Keratinocyte (primary cell): ENCODE measurements at regions not wholly inside any gene's neighbourhood (a gene's known extent, or its start where the extent isn't known, plus 50 kb on each side); places are given as distances from the start of the nearest gene placed in this dataset.
A peak's percentile ranks its signal among the peaks of the same experiment; 100 is the strongest.

Experiments used
- DNase-seq: peaks from one replicate; pipeline ENCODE4 v3.0.0-alpha.2; 2011; ENCODE audit warnings: low read depth, missing footprints, low spot score
- FAIRE-seq: peaks from 2 replicates; lab custom pipeline; 2011; peaks lifted over from hg19 to GRCh38; lab: Jason Lieb, UNC
- H2AFZ ChIP-seq: 2 replicates; pipeline ENCODE4 v1.6.0; 2012; ENCODE audit warnings: low read length, control low read depth, inconsistent platforms; ENCODE audit not compliant: control insufficient read depth
- H3K27ac ChIP-seq: 2 replicates; pipeline ENCODE4 v1.5.1; 2011; ENCODE audit warnings: low read length; ENCODE audit not compliant: control insufficient read depth, insufficient read depth
- H3K27me3 ChIP-seq: 3 replicates; pipeline ENCODE4 v1.6.0; 2011; ENCODE audit warnings: low read length; ENCODE audit not compliant: control insufficient read depth, insufficient read depth; ENCODE audit errors: extremely low read depth
- H3K36me3 ChIP-seq, 2 experiments: 2 replicates in 1 of 2; 3 replicates in 1 of 2; pipeline ENCODE4 v1.5.1; 2011; ENCODE audit warnings: low read length in 2 of 2, mild to moderate bottlenecking in 1 of 2; ENCODE audit not compliant: control insufficient read depth in 2 of 2, insufficient read depth in 2 of 2; ENCODE audit errors: extremely low read depth in 1 of 2
- H3K4me1 ChIP-seq: 3 replicates; pipeline ENCODE4 v1.5.1; 2011; ENCODE audit warnings: low read length; ENCODE audit not compliant: control insufficient read depth, insufficient read depth; ENCODE audit errors: extremely low read depth
- H3K4me2 ChIP-seq: 3 replicates; pipeline ENCODE4 v1.6.0; 2011; ENCODE audit warnings: low read depth, low read length; ENCODE audit not compliant: control insufficient read depth, insufficient read depth; ENCODE audit errors: extremely low read depth
- H3K4me3 ChIP-seq, 3 experiments: fragments of 200-600 bp in 1 of 3; sonication (generic) in 1 of 3; 2 replicates in 2 of 3; 3 replicates in 1 of 3; pipeline ENCODE4 v1.5.1; 2011 to 2016; ENCODE audit warnings: low read length in 3 of 3, mild to moderate bottlenecking in 3 of 3, control low read depth in 2 of 3, inconsistent platforms in 1 of 3, low read depth in 1 of 3, mixed read lengths in 1 of 3, mixed run types in 1 of 3, moderate library complexity in 1 of 3; ENCODE audit not compliant: control insufficient read depth in 2 of 3, insufficient read depth in 2 of 3; ENCODE audit errors: extremely low read depth in 1 of 3
- H3K79me2 ChIP-seq: 2 replicates; pipeline ENCODE4 v1.6.0; 2012; ENCODE audit warnings: low read length; ENCODE audit not compliant: control insufficient read depth, insufficient read depth
- H3K9ac ChIP-seq: 3 replicates; pipeline ENCODE4 v1.6.0; 2011; ENCODE audit warnings: low read length; ENCODE audit not compliant: control insufficient read depth, insufficient read depth; ENCODE audit errors: extremely low read depth
- H3K9me1 ChIP-seq: 3 replicates; pipeline ENCODE4 v1.6.0; 2011; ENCODE audit warnings: low read length; ENCODE audit not compliant: control insufficient read depth, insufficient read depth; ENCODE audit errors: extremely low read depth
- H3K9me3 ChIP-seq: 2 replicates; pipeline ENCODE4 v1.5.1; 2012; ENCODE audit warnings: low read depth, low read length; ENCODE audit not compliant: control insufficient read depth
- H4K20me1 ChIP-seq: 3 replicates; pipeline ENCODE4 v1.6.0; 2011; ENCODE audit warnings: low read length; ENCODE audit not compliant: control insufficient read depth, insufficient read depth; ENCODE audit errors: extremely low read depth
- EZH2 ChIP-seq: IDR thresholded peaks from one replicate; pipeline ENCODE4 v1.6.1; 2012; ENCODE audit warnings: inconsistent platforms, mild to moderate bottlenecking, low read length, moderate library complexity
- dilution Hi-C: fragments of 300-500 bp; cut with MboI; formaldehyde crosslinking; loops from one replicate; pipeline ENCODE4 v1.7.0; 2020; ENCODE audit warnings: low sequenced_read_pairs; ENCODE audit not compliant: extremely low pct_ligation_motif_present
- TF ChIP-seq, protein P1 (sequence below), 3 experiments: IDR thresholded peaks in 1 of 3; conservative IDR thresholded peaks in 1 of 3; optimal IDR thresholded peaks in 1 of 3; 2 replicates in 2 of 3; 3 replicates in 1 of 3; pipeline versions ENCODE3 to v1.5.1; 2011; ENCODE audit warnings: low read length in 3 of 3, mild to moderate bottlenecking in 3 of 3, moderate library complexity in 2 of 3, control low read depth in 1 of 3, inconsistent platforms in 1 of 3; ENCODE audit not compliant: insufficient read depth in 2 of 3; ENCODE audit errors: extremely low read depth in 1 of 3

DNA sequence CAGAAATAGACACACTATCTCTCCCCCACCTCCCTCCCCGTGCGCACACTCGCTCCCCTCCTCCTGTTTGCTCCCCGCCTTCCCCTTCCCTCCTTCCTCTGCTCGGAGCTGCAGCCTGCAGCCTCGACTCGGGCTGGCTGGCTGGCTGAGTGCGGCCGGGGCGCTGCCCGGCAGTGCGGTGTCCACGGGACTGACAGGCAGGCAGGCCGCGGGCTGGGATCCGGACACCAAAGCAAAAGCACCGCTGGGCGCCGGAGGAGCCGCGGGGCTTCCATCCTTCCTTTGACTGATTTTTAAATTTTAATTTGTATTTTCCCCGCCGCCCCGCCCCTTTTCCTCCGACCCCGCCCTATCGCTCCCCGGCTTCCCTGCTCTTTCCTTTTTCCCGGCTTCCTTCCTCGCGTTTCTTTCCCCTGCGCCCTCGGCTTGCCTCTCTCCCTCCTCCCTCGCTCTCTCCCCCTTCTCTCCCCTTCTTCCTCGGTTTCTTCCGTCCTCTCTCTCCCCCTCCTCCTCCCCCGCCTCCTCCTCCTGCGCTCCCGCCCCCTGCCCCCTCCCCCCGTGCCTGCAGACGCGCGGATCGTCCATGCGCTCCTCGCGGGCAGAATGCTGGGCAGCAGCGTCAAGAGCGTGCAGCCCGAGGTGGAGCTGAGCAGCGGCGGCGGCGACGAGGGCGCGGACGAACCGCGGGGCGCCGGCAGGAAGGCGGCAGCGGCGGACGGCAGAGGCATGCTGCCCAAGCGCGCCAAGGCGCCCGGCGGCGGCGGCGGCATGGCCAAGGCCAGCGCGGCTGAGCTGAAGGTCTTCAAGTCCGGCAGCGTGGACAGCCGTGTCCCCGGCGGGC lies 109.4 kb downstream of the NAV1 start:
- peaks cover 12% of the 10 kb centered on the region for H3K4me1 ChIP-seq
- H3K4me2 ChIP-seq = peak overlapping the region; percentile 83
- FAIRE-seq (no peak), DNase-seq (no peak)
- H3K9me1 ChIP-seq = no peaks in the 10 kb centered on the region
- peak overlapping the region; percentile 65 for H2AFZ ChIP-seq
- H3K9ac ChIP-seq = no peak overlapping the region
- peaks cover 17% of the 10 kb centered on the region for H3K27me3 ChIP-seq
- no peaks in the 10 kb centered on the region for H3K79me2 ChIP-seq
- peaks cover 3% of the 10 kb centered on the region for H4K20me1 ChIP-seq
- no peak overlapping the region for H3K27ac ChIP-seq
- TF ChIP-seq, protein P1, sequence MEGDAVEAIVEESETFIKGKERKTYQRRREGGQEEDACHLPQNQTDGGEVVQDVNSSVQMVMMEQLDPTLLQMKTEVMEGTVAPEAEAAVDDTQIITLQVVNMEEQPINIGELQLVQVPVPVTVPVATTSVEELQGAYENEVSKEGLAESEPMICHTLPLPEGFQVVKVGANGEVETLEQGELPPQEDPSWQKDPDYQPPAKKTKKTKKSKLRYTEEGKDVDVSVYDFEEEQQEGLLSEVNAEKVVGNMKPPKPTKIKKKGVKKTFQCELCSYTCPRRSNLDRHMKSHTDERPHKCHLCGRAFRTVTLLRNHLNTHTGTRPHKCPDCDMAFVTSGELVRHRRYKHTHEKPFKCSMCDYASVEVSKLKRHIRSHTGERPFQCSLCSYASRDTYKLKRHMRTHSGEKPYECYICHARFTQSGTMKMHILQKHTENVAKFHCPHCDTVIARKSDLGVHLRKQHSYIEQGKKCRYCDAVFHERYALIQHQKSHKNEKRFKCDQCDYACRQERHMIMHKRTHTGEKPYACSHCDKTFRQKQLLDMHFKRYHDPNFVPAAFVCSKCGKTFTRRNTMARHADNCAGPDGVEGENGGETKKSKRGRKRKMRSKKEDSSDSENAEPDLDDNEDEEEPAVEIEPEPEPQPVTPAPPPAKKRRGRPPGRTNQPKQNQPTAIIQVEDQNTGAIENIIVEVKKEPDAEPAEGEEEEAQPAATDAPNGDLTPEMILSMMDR (optimal IDR thresholded peaks at IDR 0.05 in 1 of 3, IDR thresholded peaks at IDR 0.05 in 1 of 3, conservative IDR thresholded peaks at IDR 0.05 in 1 of 3; ENCODE audit: extremely low read depth in 1 of 3, insufficient read depth in 2 of 3, low read length in 3 of 3) = no peak
- TF ChIP-seq EZH2 = no peak
- dilution Hi-C loops = no loop called here
- H3K36me3 ChIP-seq = no peaks in the 10 kb centered on the region
- peak overlapping the region; percentile 30 to 61 (median 44) for H3K4me3 ChIP-seq
- H3K9me3 ChIP-seq = no peaks in the 10 kb centered on the region

DNA sequence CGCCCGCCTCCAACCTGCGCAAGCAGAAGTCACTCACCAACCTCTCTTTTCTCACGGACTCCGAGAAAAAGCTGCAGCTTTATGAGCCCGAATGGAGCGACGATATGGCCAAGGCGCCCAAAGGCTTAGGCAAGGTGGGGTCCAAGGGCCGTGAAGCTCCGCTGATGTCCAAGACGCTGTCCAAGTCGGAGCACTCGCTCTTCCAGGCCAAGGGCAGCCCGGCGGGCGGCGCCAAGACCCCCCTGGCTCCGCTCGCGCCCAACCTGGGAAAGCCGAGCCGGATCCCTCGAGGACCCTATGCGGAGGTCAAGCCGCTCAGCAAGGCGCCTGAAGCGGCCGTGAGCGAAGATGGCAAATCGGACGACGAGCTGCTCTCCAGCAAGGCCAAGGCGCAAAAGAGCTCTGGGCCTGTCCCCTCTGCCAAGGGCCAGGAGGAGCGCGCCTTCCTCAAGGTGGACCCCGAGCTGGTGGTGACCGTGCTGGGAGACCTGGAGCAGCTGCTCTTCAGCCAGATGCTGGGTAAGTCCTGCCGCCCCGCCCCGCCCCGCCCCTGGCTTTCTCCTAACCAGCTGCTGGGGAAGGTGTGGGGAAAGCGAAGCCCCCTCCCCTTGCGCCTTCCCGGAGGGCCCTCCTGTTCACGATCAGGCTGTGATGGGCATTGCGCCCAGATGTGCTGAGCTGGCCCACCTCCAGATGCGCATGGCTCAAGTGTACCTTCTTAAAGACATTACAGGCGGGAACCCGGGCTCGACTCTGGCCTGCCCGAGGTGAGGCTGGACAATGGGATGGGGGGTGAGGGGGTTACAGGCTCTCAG lies 110.2 kb downstream of the NAV1 start:
- Histone ChIP-seq H3K9ac (no peak overlapping the region), H3K27ac (no peak overlapping the region), H3K79me2 (no peaks in the 10 kb centered on the region), H3K4me1 (peaks cover 12% of the 10 kb centered on the region), H2AFZ (peak overlapping the region; percentile 65), H3K4me3 (peak overlapping the region; percentile 52 to 83 (median 58)), H3K4me2 (peak overlapping the region; percentile 83), H3K9me1 (no peaks in the 10 kb centered on the region), H4K20me1 (peaks cover 3% of the 10 kb centered on the region), H3K36me3 (no peaks in the 10 kb centered on the region), H3K9me3 (no peaks in the 10 kb centered on the region), H3K27me3 (peaks cover 17% of the 10 kb centered on the region)
- peak; percentile 56 for TF ChIP-seq EZH2
- TF ChIP-seq, protein P1 (optimal IDR thresholded peaks at IDR 0.05 in 1 of 3, IDR thresholded peaks at IDR 0.05 in 1 of 3, conservative IDR thresholded peaks at IDR 0.05 in 1 of 3; ENCODE audit: extremely low read depth in 1 of 3, insufficient read depth in 2 of 3, low read length in 3 of 3) = no peak
- dilution Hi-C loops = no loop called here
- DNase-seq = no peak
- no peak for FAIRE-seq
